H1 (cell line): ENCODE measurements at regions not wholly inside any gene's neighbourhood (a gene's known extent, or its start where the extent isn't known, plus 50 kb on each side); places are given as distances from the start of the nearest gene placed in this dataset.

ENCODE experiments used
- CHD7 ChIP-seq: fragments of 300-600 bp; sonication (generic); IDR thresholded peaks from 2 replicates; pipeline ENCODE4 v1.7.1; 2012; ENCODE audit warnings: low read length, moderate library complexity, mild to moderate bottlenecking, inconsistent platforms; ENCODE audit not compliant: insufficient replicate concordance
- HDAC2 ChIP-seq, 2 experiments: fragments of 300-600 bp in 1 of 2; sonication (generic) in 1 of 2; IDR thresholded peaks; 2 replicates each; pipeline ENCODE4 v1.6.1; 2011 to 2012; ENCODE audit warnings: low read depth in 2 of 2, low read length in 2 of 2, mild to moderate bottlenecking in 2 of 2, moderate library complexity in 2 of 2, borderline replicate concordance in 1 of 2, inconsistent platforms in 1 of 2
- KDM4A ChIP-seq: IDR thresholded peaks from one replicate; pipeline ENCODE4 v1.7.1; 2012; ENCODE audit warnings: low read depth, mild to moderate bottlenecking, moderate library complexity, low read length, inconsistent platforms; ENCODE audit not compliant: severe bottlenecking
- NANOG ChIP-seq: IDR thresholded peaks from 2 replicates; pipeline ENCODE4 v1.6.1; 2011; ENCODE audit warnings: low read length, low read depth, mild to moderate bottlenecking, inconsistent platforms; ENCODE audit not compliant: insufficient read depth, poor library complexity, severe bottlenecking

- TF ChIP-seq CHD7 (no peak), KDM4A (no peak), HDAC2 (IDR thresholded peaks at IDR 0.05; ENCODE audit: borderline replicate concordance in 1 of 2, low read depth in 2 of 2, low read length in 2 of 2) (no peak), NANOG (no peak)
Observed at GRCh38 chr5:60479542-60479941, 220.4 kb downstream of the DEPDC1B start (continued).
